ENCODE measurements at regions not wholly inside any gene's neighbourhood (a gene's known extent, or its start where the extent isn't known, plus 50 kb on each side); places are given as distances from the start of the nearest gene placed in this dataset.

DNA sequence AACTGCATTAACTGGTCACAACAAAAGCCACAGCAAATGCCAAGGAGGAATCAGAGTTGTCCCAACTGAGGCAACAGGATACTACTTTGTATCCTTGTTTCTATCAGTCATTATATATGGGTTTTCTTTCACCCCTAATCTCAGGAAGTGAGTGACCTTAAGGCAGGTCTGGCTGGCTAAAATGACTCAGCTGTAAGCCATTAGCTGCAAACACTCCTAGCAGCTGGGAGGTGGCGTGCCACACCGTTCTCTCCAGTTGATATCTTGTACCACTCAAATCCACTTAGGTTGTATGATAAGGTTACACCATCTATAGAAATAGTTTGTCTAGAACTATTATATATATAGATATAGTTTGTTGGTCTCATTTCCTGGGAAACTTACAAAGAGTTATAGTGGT lies 171.1 kb upstream of the MC4R start:
- CTCF ChIA-PET, result no interaction called here
- DNase-seq (ENCODE audit: extremely low spot score), result no peak
- no peak for TF ChIP-seq CTCF (IDR thresholded peaks at IDR 0.05; ENCODE audit: control extremely low read depth, extremely low read depth, low read depth, missing control alignments)
- POLR2A ChIA-PET, result no interaction called here

DNA sequence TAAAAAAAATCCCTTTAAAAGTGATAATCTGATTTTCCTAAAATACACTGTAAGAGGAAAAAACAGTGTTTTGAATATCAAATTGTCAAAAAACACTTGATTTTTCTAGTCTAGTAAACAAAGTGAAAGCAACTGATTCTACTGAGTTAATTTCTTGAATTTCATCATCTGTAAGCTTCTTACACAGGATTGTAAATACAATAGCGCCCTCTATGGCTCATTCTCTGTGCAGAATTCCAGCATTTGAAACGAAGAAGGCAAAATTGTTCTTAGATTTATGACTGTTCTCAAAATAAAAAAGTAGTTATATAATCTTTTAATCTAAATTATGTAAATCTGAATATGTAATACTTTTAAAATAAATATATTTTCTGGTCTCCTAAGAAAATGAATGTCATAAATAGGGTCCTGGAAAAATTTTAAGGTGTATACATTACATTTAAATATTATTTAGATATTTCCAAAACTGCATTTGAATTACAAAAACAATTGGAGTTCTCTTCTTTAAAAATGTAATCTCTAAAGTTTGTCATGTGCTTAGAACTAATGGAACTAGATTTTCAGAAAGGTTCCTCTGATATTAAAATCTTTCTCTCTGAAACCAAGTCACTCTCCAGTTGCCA lies 176.9 kb upstream of the MC4R start:
- ChIA-PET CTCF (interaction anchor here (1.2 to 6.7 kb wide), 13 partner anchors 8 to 1090 kb away, joined by 3 to 56 read pairs (median 4); no protein-coding TSS in a partner anchor), POLR2A (no interaction called here)
- DNase-seq (ENCODE audit: extremely low spot score), result peak; percentile 30
- peak; percentile 79 for TF ChIP-seq CTCF (IDR thresholded peaks at IDR 0.05; ENCODE audit: control extremely low read depth, extremely low read depth, low read depth, missing control alignments)

DNA sequence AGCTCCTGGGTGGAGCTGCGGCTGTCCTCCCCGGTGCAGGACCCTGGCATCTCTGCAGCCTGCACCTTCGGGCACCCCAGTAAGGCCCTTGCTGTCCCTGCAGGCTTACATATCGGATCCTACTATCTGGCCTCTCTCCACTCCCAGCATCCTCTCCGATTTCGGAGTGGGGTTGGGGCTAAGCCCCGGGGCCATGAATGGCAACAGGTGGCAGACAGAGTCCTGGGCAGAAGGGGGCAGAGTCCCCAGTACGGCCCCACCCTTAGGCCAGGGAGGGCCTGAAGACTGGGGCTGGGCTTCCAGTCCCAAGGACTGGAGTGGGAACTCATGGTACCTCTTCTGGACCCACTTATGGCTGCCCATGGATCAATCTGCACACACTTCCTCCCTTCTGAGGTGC lies 180.4 kb upstream of the MC4R start:
- TF ChIP-seq CTCF (IDR thresholded peaks at IDR 0.05; ENCODE audit: control extremely low read depth, extremely low read depth, low read depth, missing control alignments), result no peak
- DNase-seq (ENCODE audit: extremely low spot score), result no peak
- ChIA-PET POLR2A (no interaction called here), CTCF (interaction anchor here (1.2 to 6.7 kb wide), 3 partner anchors 558 to 1094 kb away, joined by 3 to 56 read pairs (median 3); no protein-coding TSS in a partner anchor)

DNA sequence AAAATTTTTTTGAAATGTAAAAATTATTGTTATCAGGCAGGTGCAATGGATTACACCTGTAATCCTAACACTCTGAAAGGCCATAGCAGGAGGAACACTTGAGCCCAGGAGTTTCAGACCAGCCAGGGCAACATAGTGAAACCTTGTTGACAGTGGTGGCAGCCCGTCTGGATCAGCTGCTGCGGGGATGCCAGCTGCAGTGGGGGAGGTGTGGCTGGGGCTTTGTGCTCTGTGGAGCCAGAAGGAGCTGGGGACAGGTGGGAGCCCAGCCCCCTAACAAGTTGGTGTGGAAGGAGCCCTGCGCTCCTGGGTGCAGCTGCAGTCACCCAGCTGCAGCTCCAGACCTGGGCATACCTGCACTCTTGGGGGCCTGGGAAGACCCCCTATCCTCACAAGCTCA lies 182.4 kb upstream of the MC4R start:
- CTCF ChIA-PET, result interaction anchor here (1.6 to 4.1 kb wide), 3 partner anchors 10 to 772 kb away, joined by 3 to 12 read pairs (median 7); no protein-coding TSS in a partner anchor
- POLR2A ChIA-PET, result no interaction called here
- no peak for DNase-seq (ENCODE audit: extremely low spot score)
- no peak for TF ChIP-seq CTCF (IDR thresholded peaks at IDR 0.05; ENCODE audit: control extremely low read depth, extremely low read depth, low read depth, missing control alignments)

DNA sequence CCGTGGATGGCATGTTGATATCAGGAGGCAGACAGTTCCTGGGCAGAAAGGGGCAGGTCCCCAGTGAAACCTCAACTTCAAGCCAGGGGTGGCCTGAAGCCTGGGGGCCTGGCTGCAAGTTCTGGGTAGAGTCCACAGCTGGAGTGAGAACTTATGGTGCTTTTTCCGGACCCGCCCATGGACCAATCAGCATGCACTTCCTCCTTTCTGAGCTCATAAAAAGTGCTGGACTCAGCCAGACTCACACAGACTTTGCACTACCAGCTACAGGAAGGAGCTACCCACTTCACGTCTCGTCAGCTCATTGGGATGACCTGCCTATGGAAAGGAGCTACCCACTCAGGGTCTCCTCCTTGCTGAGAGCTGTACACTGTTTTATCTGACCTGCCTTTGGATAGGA lies 183.1 kb upstream of the MC4R start:
- CTCF ChIA-PET, result interaction anchor here (0.7 to 4.1 kb wide), 4 partner anchors 9 to 1096 kb away, joined by 3 to 12 read pairs (median 5); no protein-coding TSS in a partner anchor
- no peak for DNase-seq (ENCODE audit: extremely low spot score)
- no peak for TF ChIP-seq CTCF (IDR thresholded peaks at IDR 0.05; ENCODE audit: control extremely low read depth, extremely low read depth, low read depth, missing control alignments)

GRCh38 chr18:60556326-60556725 lies 183.8 kb upstream of the MC4R start:
- ChIA-PET POLR2A (no interaction called here), CTCF (interaction anchor here (0.7 to 4.1 kb wide), 5 partner anchors 9 to 1097 kb away, joined by 3 to 12 read pairs (median 3); no protein-coding TSS in a partner anchor)
- TF ChIP-seq CTCF (IDR thresholded peaks at IDR 0.05; ENCODE audit: control extremely low read depth, extremely low read depth, low read depth, missing control alignments), result no peak
- no peak for DNase-seq (ENCODE audit: extremely low spot score)

More for the DNA sequence above, 183.1 kb upstream of the MC4R start:
- POLR2A ChIA-PET, result no interaction called here

Data from GM10248 (cell line).